Pulmonary artery endothelial cell (primary cell): ENCODE measurements at regions not wholly inside any gene's neighbourhood (a gene's known extent, or its start where the extent isn't known, plus 50 kb on each side); places are given as distances from the start of the nearest gene placed in this dataset.
"Not testable (repeated sequence)": the region's sequence is repeated elsewhere in the genome, so short reads cannot be mapped to it uniquely, and the experiment has no call there.

ENCODE experiments used
- DNase-seq: peaks from one replicate; pipeline ENCODE4 v3.0.0-alpha.2; 2011; ENCODE audit warnings: low read depth, low spot score

GRCh38 chr18:49694402-49694801, 118.9 kb downstream of the ACAA2 start:
- no peak for DNase-seq

GRCh38 chr18:49693717-49694005, 119.7 kb downstream of the ACAA2 start:
- no peak for DNase-seq

GRCh38 chr18:49692906-49693716, 120.2 kb downstream of the ACAA2 start:
- no peak for DNase-seq

- DNase-seq = no peak
Measured at GRCh38 chr18:49691177-49691608, 122.1 kb downstream of the ACAA2 start.

GRCh38 chr18:49690312-49690711, 123.0 kb downstream of the ACAA2 start:
- peak; percentile 19 for DNase-seq

GRCh38 chr18:49685231-49685942, 123.5 kb downstream of the LIPG start:
- peak; percentile 85 for DNase-seq

- not testable (repeated sequence) for DNase-seq
Measured at GRCh38 chr18:49682803-49683190, 120.9 kb downstream of the LIPG start.

- DNase-seq = no peak
Measured at GRCh38 chr18:49682173-49682802, 120.4 kb downstream of the LIPG start.

- DNase-seq = no peak
Measured at GRCh38 chr18:49681387-49681786, 119.5 kb downstream of the LIPG start.

- DNase-seq = no peak
Measured at GRCh38 chr18:49678440-49678839, 116.6 kb downstream of the LIPG start.

- no peak for DNase-seq
Measured at GRCh38 chr18:49677762-49678413, 116.0 kb downstream of the LIPG start.

GRCh38 chr18:49677081-49677480, 115.2 kb downstream of the LIPG start:
- DNase-seq = no peak

- no peak for DNase-seq
Measured at GRCh38 chr18:49673281-49673680, 111.4 kb downstream of the LIPG start.

GRCh38 chr18:49672853-49673252, 111.0 kb downstream of the LIPG start:
- no peak for DNase-seq

GRCh38 chr18:49669403-49669802, 107.5 kb downstream of the LIPG start:
- DNase-seq = no peak

GRCh38 chr18:49668574-49669275, 106.9 kb downstream of the LIPG start:
- no peak for DNase-seq

GRCh38 chr18:49667462-49667861, 105.6 kb downstream of the LIPG start:
- DNase-seq = no peak

- DNase-seq = no peak
Measured at GRCh38 chr18:49666045-49666775, 104.4 kb downstream of the LIPG start.

- DNase-seq = peak; percentile 89
Measured at GRCh38 chr18:49663899-49664890, 102.3 kb downstream of the LIPG start.
